Nephron (organoid): ENCODE measurements at regions not wholly inside any gene's neighbourhood (a gene's known extent, or its start where the extent isn't known, plus 50 kb on each side); places are given as distances from the start of the nearest gene placed in this dataset.
A peak's percentile ranks its signal among the peaks of the same experiment; 100 is the strongest.

Source experiments
- H3K27ac Mint-ChIP-seq, 3 experiments: 2 replicates each; pipeline ENCODE4 v1.8.0; 2020; ENCODE audit warnings: mixed read lengths in 3 of 3, mild to moderate bottlenecking in 2 of 3, moderate library complexity in 1 of 3
- H3K27me3 Mint-ChIP-seq: 2 replicates; pipeline ENCODE4 v1.8.0; 2021; ENCODE audit warnings: low read depth, mild to moderate bottlenecking, moderate library complexity, mixed read lengths
- H3K36me3 Mint-ChIP-seq: 2 replicates; pipeline ENCODE4 v1.8.0; 2020; ENCODE audit warnings: low read depth, mixed read lengths
- H3K4me1 Mint-ChIP-seq: 2 replicates; pipeline ENCODE4 v1.8.0; 2020; ENCODE audit warnings: mixed read lengths
- H3K4me3 Mint-ChIP-seq, 3 experiments: 2 replicates each; pipeline ENCODE4 v1.8.0; 2020; ENCODE audit warnings: mild to moderate bottlenecking in 3 of 3, mixed read lengths in 3 of 3, moderate library complexity in 2 of 3
- H3K9me3 Mint-ChIP-seq: 2 replicates; pipeline ENCODE4 v1.8.0; 2020; ENCODE audit warnings: mixed read lengths
- CTCF ChIP-seq, 3 experiments: fragments of 200-600 bp; sonication (generic); IDR thresholded peaks; one replicate each; pipeline ENCODE4 v1.5.0; 2021; ENCODE audit warnings: antibody characterized with exemption in 3 of 3; ENCODE audit not compliant: unreplicated experiment in 3 of 3

DNA sequence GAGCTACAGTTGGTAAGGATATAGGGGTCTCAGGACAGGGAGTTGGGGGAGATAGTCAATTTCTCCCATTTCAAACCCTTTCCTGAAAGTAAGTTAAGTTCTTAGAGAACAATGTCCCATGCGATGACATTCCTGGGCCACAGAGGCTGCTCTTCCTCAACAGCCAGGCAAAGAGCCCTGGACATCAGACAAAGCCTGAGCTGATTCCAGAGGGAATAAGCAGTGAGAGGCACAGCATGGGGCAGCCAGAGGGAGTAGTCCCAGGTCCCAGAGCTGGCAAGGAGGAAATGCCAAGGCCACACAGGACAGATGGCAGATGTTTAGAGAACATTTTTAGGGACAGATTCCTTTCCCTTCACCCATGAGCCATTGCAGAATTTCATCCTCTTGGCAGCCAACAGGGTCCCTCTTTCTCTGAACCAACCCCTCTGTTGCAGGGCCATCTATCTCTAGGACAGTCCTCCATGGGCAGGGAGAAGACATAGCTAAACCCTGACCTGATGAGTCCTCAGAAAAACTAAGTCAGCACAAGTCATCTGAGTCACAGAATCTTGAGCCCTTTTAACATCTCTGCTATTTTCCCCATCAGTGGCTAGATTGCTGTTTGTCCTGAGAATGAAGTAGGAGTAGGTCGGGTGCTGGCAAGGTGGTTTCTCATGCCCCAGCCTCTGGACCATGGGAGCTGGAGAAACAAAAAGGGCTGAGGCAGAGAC is 60.3 kb upstream of the CALM2 start:
- no peak for TF ChIP-seq CTCF (IDR thresholded peaks at IDR 0.05; ENCODE audit: unreplicated experiment in 3 of 3)
- Mint-ChIP-seq H3K36me3 (no peaks in the 10 kb centered on the region), H3K9me3 (no peaks in the 10 kb centered on the region), H3K27me3 (peaks cover 13% of the 10 kb centered on the region), H3K4me1 (peaks cover 61% of the 10 kb centered on the region), H3K27ac (peak overlapping the region; percentile 92 to 96 (median 96)), H3K4me3 (no peak overlapping the region)

DNA sequence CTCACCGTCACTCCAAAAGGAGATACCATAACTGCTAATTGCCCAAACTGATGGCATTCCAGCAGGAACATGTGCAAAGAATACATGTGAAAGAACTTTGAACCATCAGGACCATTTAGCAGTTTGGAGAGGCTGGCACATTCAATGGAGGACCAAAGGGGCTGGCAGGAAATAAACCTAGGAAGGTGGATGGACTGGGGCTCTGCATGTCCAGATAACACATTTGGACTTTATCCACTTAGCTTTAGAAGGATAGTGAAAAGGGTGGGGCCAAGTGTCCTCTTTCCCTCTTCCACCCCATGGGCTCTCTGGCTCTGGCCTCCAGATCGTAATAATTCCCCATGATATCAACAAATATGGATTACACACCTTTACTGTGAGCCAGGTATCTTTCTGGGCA is 58.8 kb upstream of the CALM2 start:
- no peaks in the 10 kb centered on the region for H3K9me3 Mint-ChIP-seq
- no peak for TF ChIP-seq CTCF (IDR thresholded peaks at IDR 0.05; ENCODE audit: unreplicated experiment in 3 of 3)

DNA sequence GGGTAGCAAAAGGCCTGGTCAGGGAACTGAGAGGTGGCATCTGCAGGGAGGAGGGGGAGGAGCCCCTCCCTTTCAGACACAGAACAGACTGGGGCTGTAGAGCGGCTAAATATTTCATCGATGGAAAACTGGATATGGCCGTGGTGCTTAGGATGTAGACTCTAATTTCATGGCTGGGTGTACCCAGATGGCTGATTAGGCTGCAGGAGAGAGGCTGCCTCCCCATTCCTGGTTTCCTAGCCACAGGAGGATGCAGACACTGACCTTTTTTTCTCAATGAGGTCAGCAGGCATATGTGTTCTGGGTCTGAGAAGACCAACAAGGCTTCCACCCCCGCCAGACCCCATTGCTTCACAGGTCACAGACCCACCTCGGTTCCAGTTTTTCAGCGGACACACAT is 58.1 kb upstream of the CALM2 start:
- Mint-ChIP-seq H3K4me1 (peaks cover 49% of the 10 kb centered on the region), H3K27ac (peak overlapping the region in 1 of 3 experiments; percentile 3), H3K27me3 (peaks cover 10% of the 10 kb centered on the region), H3K9me3 (no peaks in the 10 kb centered on the region), H3K4me3 (no peak overlapping the region), H3K36me3 (no peaks in the 10 kb centered on the region)
- TF ChIP-seq CTCF (IDR thresholded peaks at IDR 0.05; ENCODE audit: unreplicated experiment in 3 of 3) = no peak

More for the DNA sequence above, 58.8 kb upstream of the CALM2 start:
- H3K4me1 Mint-ChIP-seq = peaks cover 55% of the 10 kb centered on the region
- H3K27me3 Mint-ChIP-seq = peaks cover 10% of the 10 kb centered on the region
- peak overlapping the region in 1 of 3 experiments; percentile 43 for H3K27ac Mint-ChIP-seq
- H3K4me3 Mint-ChIP-seq = no peak overlapping the region
- no peaks in the 10 kb centered on the region for H3K36me3 Mint-ChIP-seq

DNA sequence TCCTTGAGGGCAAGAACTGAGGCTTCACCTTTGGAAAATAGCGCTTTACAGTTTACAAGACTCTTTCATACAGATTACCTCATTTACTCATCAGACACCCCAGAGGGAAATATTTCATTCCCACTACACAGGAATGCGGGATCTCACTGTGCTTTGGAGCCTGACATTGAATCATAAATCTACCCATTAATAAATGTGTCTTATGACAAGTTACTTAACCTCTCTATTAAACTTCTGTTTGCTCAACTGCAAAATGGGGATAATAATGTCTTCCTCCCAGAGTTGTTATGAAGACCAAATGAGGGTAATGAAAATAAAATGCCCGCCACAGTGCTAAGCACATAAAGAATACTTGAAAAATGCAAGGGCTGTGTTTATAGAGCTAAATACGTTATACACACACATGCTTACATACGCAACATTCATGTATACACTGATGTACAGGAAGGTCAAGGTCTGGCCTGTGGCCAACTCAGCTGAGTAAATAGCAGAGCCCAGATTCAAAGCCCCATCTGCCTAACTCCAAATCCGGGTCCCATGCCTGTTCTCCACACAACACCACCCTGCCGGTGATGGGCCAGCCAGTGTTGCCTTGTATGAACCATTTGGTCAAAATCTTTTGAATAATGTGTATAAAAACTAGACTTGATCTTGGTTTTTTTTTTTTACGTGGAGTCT is 56.6 kb upstream of the CALM2 start:
- no peak overlapping the region for H3K4me3 Mint-ChIP-seq
- H3K27ac Mint-ChIP-seq = peak overlapping the region in 2 of 3 experiments; percentile 81
- H3K27me3 Mint-ChIP-seq = peaks cover 10% of the 10 kb centered on the region
- no peaks in the 10 kb centered on the region for H3K9me3 Mint-ChIP-seq
- H3K4me1 Mint-ChIP-seq = peaks cover 42% of the 10 kb centered on the region
- H3K36me3 Mint-ChIP-seq = no peaks in the 10 kb centered on the region
- TF ChIP-seq CTCF (IDR thresholded peaks at IDR 0.05; ENCODE audit: unreplicated experiment in 3 of 3) = no peak

- H3K4me3 Mint-ChIP-seq = no peak overlapping the region
- H3K9me3 Mint-ChIP-seq = no peaks in the 10 kb centered on the region
- H3K36me3 Mint-ChIP-seq = no peaks in the 10 kb centered on the region
- H3K27ac Mint-ChIP-seq = peak overlapping the region in 2 of 3 experiments; percentile 57 to 76
- no peak for TF ChIP-seq CTCF (IDR thresholded peaks at IDR 0.05; ENCODE audit: unreplicated experiment in 3 of 3)
- H3K27me3 Mint-ChIP-seq = peaks cover 4% of the 10 kb centered on the region
- H3K4me1 Mint-ChIP-seq = peaks cover 42% of the 10 kb centered on the region
Measured at GRCh38 chr2:47230418-47230817, 54.1 kb upstream of the CALM2 start.
